Thyroid gland (tissue), 4 donors: ENCODE measurements at regions not wholly inside any gene's neighbourhood (a gene's known extent, or its start where the extent isn't known, plus 50 kb on each side); places are given as distances from the start of the nearest gene placed in this dataset.

Experiments
- CTCF ChIP-seq, 6 experiments: fragments of 200-600 bp in 3 of 6; fragments of 450-650 bp in 3 of 6; sonication (generic) in 3 of 6; IDR thresholded peaks; one replicate each; pipeline ENCODE4 v1.5.1; 2016 to 2019; ENCODE audit warnings: antibody characterized with exemption in 6 of 6, mild to moderate bottlenecking in 2 of 6, inconsistent platforms in 1 of 6, moderate library complexity in 1 of 6
- POLR2A ChIP-seq, 2 donors: fragments of 450-650 bp; IDR thresholded peaks; one replicate each; pipeline ENCODE4 v1.6.1; 2017; ENCODE audit warnings: antibody characterized with exemption in 2 of 2, mild to moderate bottlenecking in 2 of 2, moderate library complexity in 1 of 2

GRCh38 chr2:173458991-173459780, 104.5 kb downstream of the CDCA7 start:
- TF ChIP-seq CTCF (IDR thresholded peaks at IDR 0.05) = no peak
- TF ChIP-seq POLR2A (IDR thresholded peaks at IDR 0.05) = no peak
